ENCODE measurements at regions not wholly inside any gene's neighbourhood (a gene's known extent, or its start where the extent isn't known, plus 50 kb on each side); places are given as distances from the start of the nearest gene placed in this dataset.
"Not testable (repeated sequence)": the region's sequence is repeated elsewhere in the genome, so short reads cannot be mapped to it uniquely, and the experiment has no call there.

DNA sequence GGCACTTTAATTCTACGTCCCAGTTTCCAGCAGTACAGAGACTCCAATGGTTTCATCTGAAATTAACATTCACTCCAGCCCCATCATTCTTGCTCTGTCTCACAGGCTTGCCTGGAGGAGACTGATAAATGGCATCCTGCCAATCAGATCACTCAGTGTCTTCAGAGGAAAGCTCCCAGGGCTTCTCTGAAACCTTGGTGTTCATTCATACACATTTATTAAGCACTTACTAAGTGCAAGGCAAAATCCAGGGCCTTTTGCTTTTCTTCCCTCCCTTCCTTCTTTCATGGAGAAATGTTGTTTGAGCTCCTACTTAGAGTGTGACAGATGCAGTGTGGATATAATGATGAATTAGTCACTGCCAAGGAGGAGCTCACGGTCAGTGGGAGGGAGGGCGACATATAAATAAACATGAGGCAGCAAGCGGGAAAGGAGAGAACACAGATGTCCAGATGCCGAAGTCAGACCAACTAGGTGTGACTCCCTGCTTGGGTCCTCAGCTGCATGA lies 106.7 kb upstream of the DTNBP1 start:
- DNase-seq (ENCODE audit: low read depth, low spot score), result no peak
- H3K4me3 ChIP-seq (ENCODE audit: low read length), result no peak overlapping the region

DNA sequence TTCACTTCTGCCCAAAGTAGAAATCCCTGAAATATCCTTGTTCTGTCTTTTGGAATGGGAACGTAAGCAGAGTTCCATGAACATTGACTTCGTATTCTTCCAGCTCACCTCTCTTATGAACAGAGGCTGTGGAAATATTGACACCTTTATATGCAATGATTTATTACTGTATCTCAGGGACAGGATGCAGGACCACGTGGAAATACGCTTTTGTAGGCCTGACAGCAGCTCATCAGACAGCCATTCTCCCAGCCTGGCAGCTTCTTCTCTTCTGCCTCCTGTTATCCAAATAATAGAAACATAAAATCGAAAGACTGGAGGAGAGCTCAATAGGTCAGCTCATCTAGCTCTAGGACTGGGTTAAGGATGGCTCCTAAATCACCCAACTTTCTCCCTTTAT lies 106.2 kb upstream of the DTNBP1 start:
- no peak overlapping the region for H3K4me3 ChIP-seq (ENCODE audit: low read length)
- DNase-seq (ENCODE audit: low read depth, low spot score), result no peak

DNA sequence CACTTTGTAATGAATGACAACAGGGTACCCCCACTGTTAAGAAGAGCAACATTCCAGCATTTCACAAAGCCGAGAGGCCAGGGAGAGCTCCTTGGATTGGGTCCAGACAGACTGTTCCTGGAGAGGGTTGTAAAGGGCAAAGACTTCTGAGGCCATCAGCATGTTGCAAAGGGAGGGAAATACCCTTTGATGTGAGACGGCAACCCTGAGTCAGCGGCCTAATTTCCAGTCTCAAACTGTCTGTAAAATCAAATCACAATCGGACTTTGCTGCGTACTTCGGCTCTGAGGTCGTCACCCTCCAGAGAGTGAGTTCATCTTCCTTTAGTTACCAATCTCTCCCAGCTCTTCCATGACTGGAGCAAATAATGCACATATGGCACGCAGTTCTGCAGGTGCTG lies 101.0 kb upstream of the DTNBP1 start:
- no peak for DNase-seq (ENCODE audit: low read depth, low spot score)
- H3K4me3 ChIP-seq (ENCODE audit: low read length), result no peak overlapping the region

DNA sequence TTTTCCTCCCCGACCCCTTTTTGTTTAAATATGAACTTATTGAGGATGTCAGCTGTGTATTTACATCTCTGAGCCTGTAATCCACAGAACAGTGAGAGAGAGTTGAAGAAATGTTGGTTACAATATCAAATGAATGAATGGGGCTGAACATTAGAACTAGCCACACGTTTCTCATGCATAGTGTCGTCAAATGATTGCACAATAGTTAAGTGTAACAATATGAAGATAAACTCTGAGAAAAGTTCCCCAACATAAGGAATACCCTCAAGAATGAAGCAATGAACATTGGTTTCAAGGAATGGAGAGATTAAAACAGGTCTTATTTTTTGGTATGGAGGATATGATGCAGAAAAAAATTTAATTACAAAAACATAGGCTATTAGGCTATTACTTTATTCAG lies 100.5 kb upstream of the DTNBP1 start:
- no peak overlapping the region for H3K4me3 ChIP-seq (ENCODE audit: low read length)
- no peak for DNase-seq (ENCODE audit: low read depth, low spot score)

DNA sequence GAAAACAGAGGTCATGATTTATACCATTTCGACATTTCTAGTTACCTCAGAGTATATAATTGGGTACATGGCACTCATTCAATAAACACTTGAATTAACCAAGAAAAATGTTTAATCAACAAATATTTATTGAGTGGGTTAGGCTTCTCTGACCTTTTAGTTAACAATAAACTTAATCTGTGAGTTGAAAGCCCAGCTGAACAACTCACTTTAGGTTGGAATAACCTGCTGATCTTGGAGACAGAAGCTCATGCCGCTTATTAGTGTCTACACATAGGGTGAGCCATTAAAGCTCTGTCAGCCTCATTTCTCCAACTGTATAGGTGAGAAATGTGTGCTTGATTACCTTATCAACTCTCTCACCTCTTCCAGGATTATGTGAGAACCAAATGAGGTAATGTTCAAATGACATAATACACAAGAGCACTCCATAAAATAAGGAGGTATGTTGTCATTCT lies 98.2 kb upstream of the DTNBP1 start:
- DNase-seq (ENCODE audit: low read depth, low spot score), result no peak
- H3K4me3 ChIP-seq (ENCODE audit: low read length), result no peak overlapping the region

DNA sequence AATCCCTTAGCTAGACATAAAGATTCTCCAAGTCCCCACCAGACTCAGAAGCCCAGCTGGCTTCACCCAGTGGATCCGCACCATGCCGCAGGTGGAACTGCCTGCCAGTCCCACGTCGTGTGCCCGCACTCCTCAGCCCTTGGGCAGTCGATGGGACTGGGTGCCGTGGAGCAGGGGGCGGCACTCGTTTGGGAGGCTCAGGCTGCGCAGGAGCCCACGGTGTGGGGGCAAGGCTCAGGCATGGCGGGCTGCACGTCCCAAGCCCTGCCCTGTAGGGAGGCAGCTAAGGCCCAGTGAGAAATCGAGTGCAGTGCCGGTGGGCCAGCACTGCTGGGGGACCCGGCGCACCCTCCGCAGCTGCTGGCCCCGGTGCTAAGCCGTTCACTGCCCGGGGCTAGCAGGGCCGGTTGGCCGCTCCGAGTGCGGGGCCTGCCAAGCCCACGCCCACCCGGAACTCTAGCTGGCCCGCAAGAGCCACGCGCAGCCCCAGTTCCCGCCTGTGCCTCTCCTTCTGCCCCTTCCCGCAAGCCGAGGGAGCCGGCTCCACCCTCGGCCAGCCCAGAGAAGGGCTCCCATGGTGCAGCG lies 95.9 kb upstream of the DTNBP1 start:
- no peak for DNase-seq (ENCODE audit: low read depth, low spot score)
- no peak overlapping the region for H3K4me3 ChIP-seq (ENCODE audit: low read length)

DNA sequence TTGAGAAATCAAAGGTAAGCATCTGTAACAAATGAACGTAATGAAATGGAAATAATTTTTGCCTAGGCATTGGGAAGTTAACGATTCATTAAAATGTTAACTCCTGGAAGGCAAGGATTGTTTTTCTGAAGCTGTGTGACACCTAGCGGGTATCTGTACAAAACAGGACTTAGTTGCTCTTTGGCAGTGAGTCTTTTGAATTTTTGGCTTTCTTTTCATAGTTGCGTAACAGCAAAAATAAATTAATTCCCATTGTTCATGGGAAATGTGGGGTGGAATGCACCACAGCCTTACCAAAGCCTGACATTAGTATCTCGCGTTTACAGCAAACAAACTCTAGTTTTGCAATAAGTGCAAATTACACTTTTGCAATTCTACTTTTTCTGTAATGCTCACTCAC lies 92.7 kb upstream of the DTNBP1 start:
- no peak for DNase-seq (ENCODE audit: low read depth, low spot score)
- H3K4me3 ChIP-seq (ENCODE audit: low read length), result no peak overlapping the region

DNA sequence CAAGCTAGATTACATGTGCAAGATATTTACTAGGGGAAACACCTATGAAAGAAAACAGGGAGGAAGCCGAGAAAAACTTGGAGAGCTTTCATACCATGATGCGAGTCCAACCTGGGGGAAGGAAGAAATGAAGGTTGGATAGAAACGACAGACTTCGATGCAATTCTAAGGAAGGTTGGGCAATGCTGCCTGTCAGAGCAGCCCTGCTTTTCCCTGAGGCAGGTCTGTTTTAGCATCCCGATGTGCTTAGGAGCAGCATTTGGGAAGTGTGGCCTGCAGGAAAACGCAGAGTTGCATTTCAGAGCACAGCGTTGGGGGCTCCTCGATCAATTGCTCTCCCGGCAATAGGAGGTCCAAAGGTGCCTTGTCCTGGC lies 91.9 kb upstream of the DTNBP1 start:
- DNase-seq (ENCODE audit: low read depth, low spot score), result no peak
- H3K4me3 ChIP-seq (ENCODE audit: low read length), result no peak overlapping the region

DNA sequence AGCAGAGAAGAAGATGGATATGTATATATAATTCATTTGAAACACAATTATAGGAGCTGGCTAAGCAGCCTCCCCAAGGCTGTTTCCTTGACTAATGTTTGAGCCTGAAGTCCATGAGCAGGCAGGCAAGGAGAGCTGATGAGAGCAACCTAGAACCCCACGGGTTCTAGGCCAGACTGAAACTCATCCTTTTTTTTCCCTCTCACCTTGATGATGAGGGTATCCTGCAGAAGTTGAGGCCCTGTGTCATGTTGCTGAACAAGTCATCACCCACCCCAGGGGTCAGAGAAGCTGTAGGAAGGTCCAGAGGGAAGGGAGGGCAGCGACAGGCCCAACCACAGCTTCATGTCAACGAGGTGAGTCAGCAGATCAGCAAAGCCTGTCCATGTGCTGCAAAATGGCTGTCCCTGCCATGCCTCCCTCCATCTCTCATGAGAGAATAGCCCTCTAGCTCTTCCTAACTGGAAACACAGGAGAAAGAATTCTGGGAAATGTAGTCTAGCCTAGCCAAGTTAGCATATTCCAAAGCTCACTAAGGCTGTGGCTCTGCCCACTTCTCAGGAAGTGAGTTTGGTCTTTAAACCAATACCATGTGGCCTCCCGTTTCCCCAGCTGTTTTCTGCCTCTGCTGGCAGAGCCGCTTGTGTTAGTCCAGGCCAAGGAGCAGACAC lies 91.3 kb upstream of the DTNBP1 start:
- no peak overlapping the region for H3K4me3 ChIP-seq (ENCODE audit: low read length)
- no peak for DNase-seq (ENCODE audit: low read depth, low spot score)

DNA sequence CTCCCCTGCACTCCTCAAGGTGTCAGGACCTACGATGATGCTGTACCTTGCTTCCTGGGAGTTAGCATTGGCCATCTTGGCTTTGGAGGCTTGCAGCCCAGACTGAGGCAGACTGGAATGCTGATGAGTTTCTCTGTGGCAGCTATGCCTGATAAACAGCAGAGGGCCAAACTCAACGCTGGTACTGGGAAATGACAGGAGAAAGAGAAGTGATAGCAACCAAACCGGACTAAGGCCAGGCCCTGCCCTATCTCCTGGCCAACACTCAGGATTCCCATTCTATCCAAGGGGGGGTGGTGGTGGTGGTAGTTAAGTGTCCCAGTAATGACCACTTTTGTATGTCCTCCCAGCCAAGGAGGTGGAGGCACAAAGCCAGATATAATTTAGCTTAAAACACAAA lies 90.0 kb upstream of the DTNBP1 start:
- no peak overlapping the region for H3K4me3 ChIP-seq (ENCODE audit: low read length)
- no peak for DNase-seq (ENCODE audit: low read depth, low spot score)

DNA sequence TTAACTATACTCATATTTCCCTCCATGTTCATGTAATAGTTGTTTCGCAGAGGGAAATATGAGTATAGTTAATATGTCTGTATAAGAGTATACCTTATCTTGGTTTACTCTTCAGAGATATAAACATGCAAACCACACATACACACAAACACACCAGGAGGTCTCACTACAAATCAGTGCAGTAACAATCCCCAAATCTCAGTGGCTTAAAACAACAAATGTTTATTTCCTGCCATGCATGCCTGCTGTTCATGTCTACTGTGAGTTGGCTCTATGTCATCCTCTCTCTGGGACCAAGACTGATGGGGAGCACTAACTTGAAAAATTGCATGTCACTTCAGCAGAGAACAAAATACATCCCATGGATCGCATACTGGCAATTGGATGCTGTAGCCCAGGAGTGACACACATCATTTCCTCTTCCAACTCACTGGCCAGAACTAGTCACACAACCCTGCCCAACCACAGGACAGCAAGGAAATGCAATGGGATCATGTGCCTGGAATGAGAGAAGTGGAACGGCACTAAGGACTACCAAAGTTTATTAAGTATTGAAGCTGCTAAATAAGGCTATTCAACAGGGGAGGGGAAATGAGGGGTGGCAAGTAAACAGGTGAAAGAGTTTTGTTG lies 89.0 kb upstream of the DTNBP1 start:
- H3K4me3 ChIP-seq (ENCODE audit: low read length), result no peak overlapping the region
- DNase-seq (ENCODE audit: low read depth, low spot score), result no peak

DNA sequence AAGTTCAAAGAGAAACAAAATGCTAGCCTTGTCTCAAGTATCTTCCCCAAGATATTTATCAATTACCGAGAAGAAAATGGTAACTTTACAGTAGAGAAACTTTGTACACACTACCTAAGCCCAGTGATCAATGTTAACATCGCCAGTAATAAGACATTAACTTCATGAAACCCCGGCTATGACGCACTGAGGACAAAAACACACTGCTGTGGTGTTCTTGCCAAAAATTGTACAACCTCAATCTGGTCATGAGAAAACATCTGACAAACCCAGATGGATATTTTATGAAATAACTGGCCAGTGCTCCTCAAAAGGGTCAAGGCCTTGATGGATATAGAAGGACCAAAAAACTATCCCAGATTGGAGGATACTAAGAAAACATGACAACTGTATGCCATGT lies 85.5 kb upstream of the DTNBP1 start:
- DNase-seq (ENCODE audit: low read depth, low spot score), result no peak
- no peak overlapping the region for H3K4me3 ChIP-seq (ENCODE audit: low read length)

DNA sequence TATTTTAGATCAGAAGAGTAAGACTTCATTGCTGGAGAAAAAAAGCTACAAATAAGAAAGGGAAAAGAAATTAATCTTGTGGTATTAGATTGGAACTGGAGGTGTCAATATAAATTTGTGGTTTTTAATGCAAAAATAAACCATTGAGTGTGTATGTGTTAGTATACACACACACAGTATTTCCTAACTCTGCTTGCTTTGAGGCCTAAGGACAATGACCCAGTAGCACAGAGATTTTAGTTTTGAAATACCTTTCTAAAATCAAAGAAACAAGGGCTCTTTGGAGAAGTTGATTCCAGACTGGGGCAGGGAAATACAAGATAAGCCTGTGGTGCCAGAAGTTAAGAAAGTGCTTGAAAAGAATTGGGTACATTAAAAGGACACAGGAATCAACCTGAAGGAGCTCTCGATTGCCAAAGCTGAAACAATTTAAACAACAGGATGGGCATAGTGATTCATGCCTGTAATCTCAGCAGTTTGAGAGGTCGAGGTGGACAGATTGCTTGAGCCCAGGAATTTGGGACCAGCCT lies 84.6 kb upstream of the DTNBP1 start:
- no peak for DNase-seq (ENCODE audit: low read depth, low spot score)
- H3K4me3 ChIP-seq (ENCODE audit: low read length), result no peak overlapping the region

DNA sequence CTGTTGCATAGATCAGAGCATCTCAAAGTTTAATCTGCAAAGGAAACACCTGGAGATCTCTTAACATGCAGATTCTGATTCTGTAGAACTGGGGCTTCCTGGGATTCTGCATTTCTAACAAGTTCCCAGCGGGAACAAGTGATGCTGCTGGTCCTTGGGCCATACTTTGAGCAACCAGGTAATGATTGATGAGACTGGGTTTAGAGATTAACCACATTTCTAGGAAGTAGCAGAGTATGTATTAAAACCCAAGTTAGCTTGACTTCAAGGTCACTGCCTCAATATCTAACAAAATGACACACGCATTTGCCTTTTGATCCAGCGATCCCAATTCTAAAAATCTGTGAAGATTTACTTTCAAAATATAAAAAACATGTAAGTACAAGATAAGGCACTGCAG lies 83.0 kb upstream of the DTNBP1 start:
- H3K4me3 ChIP-seq (ENCODE audit: low read length), result no peak overlapping the region
- DNase-seq (ENCODE audit: low read depth, low spot score), result no peak

DNA sequence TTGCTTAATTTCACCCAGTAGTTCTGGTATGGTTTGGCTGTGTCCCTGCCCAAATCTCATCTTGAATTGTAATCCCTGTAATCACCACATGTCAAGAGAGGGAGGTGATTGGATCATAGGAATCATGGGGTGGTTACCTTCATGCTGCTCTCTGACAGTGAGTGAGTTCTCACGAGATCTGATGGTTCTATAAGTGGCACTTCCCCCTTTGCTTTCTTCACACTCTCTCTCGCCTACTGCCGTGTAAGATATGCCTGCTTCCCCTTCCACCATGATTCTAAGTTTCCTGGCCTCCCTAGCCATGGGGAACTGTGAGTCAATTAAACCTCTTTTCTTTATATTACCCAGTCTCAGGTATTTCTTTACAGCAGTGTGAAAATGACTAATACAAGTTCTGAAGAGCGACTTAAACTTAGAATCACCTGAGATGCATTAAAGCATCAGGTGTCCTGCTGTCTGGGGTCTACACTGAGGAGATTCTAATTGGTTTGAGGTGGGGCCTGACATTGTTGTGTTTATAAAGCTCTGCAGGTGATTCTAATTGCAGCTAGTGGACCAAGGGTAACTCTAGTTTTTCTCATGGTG lies 82.1 kb upstream of the DTNBP1 start:
- no peak for DNase-seq (ENCODE audit: low read depth, low spot score)
- no peak overlapping the region for H3K4me3 ChIP-seq (ENCODE audit: low read length)

DNA sequence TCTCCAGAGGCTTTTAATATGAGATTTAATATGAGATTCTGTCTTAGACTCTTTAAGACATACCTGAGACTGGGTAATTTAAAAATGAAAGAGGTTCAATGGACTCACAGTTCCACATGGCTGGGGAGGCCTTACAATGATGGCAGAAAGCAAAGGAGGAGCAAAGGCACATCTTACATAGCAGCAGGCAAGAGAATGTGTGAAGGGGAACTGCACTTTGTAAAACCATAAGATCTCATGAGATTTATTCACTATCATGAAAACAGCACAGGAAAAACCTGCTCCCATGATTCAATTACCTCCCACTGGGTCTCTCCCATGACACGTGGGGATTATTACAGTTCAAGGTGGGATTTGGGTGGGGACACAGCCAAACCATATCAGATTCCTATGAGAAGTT lies 79.2 kb upstream of the DTNBP1 start:
- not testable (repeated sequence) for H3K4me3 ChIP-seq (ENCODE audit: low read length); DNase-seq (ENCODE audit: low read depth, low spot score)

DNA sequence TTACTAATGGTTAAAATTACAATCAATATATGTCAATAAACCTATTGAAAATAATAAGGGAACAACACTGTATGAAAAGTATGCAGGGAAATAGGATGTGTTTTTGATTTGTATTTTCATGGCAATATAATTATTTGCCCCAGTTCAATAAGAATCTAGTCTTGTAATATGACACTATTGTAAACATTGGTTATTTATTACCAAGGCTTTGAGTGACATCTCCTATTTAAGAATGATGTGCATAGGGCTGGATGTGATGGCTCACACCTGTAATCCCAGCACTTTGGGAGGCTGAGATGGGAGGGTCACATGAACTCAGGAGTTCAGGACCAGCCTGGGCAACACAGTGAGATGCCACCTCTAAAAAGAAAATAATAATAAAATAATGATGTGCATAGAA lies 78.6 kb upstream of the DTNBP1 start:
- DNase-seq (ENCODE audit: low read depth, low spot score), result no peak
- no peak overlapping the region for H3K4me3 ChIP-seq (ENCODE audit: low read length)

DNA sequence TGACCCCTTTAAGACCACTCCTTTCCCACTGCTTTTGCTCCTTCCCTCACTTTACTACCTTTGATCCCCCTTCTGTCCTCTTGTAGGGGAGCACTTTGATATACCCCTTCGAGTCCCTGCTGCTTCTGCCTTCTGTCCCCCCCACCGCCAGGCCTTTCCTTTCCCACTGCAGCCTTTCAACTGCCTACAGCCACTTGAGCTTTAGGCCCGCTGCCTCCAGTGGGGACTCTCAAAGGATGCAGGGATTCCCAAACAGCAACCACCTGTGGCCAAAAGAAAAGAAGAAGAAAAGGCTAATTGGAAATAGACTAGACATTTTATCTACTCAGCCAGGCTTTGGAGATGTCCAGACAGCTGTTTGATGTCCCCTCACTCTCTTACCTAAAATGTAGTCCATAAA lies 77.0 kb upstream of the DTNBP1 start:
- no peak for DNase-seq (ENCODE audit: low read depth, low spot score)
- no peak overlapping the region for H3K4me3 ChIP-seq (ENCODE audit: low read length)

DNA sequence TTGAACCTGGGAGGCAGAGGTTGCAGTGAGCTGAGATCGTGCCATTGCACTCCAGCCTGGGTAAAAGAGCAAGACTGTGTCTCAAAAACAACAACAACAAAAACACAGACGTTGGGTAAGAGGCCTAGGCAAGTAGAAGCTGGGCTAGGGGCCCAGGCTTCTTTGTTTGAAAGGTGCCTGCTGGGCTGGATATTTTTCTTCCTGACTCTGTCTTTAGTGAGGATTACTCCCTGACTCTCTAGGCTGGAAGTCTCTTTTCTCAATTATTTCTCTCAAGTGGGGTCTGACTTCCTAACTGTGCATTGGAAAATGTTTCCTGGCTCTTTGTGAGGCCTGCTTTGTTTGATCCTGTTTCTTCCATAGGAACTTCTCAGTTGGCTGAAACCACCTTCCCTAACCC lies 76.5 kb upstream of the DTNBP1 start:
- H3K4me3 ChIP-seq (ENCODE audit: low read length), result no peak overlapping the region
- no peak for DNase-seq (ENCODE audit: low read depth, low spot score)

DNA sequence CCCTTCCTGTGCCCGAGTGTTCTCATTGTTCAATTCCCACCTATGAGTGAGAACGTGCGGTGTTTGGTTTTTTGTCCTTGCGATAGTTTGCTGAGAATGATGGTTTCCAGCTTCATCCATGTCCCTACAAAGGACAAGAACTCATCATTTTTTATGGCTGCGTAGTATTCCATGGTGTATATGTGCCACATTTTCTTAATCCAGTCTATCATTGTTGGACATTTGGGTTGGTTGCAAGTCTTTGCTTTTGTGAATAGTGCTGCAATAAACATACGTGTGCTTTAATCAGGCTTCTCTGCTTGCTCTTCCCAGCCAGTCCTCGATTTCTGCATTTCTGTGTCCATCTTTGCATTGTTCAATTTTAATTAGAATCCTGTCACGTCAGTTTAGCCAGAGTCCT lies 75.4 kb upstream of the DTNBP1 start:
- not testable (repeated sequence) for H3K4me3 ChIP-seq (ENCODE audit: low read length); DNase-seq (ENCODE audit: low read depth, low spot score)

Data from Jurkat, Clone E6-1 (cell line).